Stimulated activated CD4-positive, alpha-beta T cell treated with anti-CD3 and anti-CD28 coated beads, Interleukin-1b, Interleukin-23, amount 100 ng/mL, for 48 hours (primary cell): ENCODE measurements at regions not wholly inside any gene's neighbourhood (a gene's known extent, or its start where the extent isn't known, plus 50 kb on each side); places are given as distances from the start of the nearest gene placed in this dataset.

Experiments
- DNase-seq: peaks from one replicate; pipeline ENCODE4 v3.0.0-alpha.2; 2020

DNA sequence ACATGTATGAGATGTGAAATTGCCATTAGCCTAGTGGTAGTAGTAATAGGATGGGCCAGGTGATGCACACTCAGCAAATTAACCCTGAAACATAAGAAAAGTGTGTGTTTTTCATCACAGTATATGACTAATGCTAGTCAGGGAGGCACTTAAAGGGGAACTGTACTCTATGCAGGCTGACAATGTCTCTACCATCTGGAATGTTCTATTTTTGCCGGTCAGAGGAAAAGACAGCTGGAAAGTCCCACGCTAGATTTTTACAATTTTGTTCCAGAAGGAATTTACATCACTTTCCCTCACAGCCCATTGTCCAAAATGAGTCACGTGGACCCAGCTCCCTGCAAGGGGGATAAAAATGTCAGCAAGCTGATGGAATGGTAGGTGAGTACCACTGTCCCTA lies 746.3 kb upstream of the CHAC2 start:
- DNase-seq = no peak

DNA sequence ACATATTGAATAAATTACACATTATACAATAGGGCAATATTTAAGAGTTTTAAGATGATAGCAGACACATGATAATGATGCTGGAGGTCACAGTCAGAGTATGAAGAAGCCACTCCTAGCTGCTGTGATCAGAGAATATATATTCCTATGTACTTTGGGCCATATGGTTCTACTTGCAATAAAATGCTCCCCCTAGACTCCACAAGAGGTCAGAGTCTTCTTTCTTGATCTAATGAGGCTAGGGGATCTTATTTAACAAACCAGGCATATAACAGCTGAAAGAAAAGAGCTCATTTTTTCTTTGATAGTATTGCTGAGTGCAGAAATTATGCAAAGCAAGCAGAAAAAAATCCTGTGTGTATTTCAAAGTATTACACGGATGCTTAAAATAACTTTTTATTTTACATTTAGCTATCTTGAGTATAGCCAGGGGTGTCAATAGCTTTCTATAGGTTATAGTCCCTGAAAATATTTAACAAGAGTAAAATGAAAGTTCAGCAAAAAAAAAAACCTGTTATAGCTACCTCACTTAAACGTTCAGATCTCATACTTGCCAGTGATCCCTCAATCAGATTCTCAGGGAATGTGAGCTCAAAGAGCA lies 748.7 kb upstream of the CHAC2 start:
- DNase-seq = no peak

DNA sequence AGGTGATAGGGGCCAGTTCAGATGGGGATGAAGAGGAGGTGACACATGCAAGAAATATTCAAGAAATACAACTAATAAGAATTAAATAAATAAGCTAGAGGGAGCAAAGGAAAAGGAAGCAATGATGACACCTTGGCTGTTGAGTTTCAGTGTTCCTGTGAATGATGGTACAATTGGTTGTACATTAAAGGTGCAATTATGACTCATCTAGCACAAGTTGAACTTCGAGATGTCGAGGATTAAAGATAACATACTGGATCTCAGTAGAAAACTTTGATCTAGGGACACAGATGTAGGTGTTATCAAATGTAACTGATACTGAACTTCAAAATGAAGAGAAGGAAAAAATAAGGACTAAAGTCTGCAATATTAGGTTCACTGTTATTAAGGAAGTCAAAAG lies 760.6 kb upstream of the CHAC2 start:
- no peak for DNase-seq

DNA sequence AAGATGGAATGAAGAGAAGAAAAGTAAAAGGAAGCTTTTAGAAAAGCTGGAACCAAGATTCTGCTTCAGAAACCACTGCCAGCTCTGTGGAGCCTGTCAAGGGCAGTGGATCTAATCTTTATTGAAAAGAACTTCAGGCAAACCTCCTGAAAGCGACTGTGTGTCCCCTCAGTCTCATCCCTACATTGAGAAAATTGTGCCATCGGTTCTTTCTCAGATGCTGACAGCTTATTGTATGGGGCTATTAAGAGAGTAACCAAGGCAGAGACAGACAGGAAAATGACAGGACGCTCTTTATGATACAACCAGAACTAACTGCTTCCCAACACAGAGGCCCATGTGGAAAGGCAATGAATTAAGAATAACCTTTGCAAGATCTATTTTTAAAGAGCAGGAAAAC lies 763.2 kb upstream of the CHAC2 start:
- DNase-seq = no peak

DNA sequence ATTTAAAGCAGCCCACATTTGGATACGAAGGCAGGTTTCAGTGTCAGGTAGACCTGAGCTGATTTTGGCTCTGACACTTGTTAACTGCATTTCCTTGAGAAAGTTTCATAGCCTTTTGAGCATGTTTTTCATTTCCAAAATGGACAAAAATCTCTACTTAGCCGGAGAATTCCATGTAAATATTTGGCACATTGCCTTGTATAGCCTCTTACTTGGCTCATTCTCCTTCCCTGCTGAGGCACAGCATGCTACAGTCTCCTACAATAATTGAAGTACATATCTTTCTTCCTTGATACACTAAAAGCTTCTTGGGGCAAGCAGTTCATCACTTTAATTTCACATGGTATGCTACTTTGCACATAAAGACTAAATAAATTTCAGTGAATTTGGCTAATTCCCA lies 772.2 kb upstream of the CHAC2 start:
- DNase-seq = no peak

DNA sequence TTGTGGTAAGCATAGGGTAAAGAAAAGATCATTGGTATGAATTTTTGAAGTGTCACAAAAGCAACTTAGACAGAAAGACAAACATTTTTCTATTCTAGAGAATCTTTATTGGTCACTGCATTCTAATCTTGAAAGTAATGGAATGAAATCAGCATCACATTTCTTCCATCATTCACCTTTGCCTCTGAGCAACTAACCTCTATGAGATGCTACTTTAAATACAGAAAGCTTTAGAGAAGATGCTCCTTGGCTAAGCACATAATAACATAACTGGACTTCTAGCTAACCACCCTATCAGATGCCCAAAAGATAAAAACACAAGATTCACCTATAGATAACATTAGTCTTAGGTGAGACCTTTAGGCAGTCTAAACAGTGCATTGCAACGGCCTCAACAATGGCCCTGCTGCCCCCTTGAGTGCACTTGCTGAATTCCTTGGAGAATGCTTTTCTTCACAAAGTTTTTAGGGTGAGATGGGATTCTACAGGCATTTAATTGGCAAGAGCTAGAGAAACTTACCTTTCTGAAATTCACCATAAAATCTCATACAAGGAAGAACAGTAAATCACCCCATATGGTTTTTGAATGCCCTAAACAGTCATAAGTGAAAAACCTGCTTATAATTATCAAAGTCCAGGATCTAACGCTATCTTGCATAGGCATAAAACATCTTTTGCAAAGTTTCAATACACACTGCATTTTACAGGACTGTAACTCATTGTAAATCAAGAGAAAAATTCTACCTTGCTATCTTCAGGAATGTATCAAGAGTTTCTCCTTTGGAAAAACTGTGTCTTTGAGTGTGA lies 791.3 kb upstream of the CHAC2 start:
- no peak for DNase-seq

DNA sequence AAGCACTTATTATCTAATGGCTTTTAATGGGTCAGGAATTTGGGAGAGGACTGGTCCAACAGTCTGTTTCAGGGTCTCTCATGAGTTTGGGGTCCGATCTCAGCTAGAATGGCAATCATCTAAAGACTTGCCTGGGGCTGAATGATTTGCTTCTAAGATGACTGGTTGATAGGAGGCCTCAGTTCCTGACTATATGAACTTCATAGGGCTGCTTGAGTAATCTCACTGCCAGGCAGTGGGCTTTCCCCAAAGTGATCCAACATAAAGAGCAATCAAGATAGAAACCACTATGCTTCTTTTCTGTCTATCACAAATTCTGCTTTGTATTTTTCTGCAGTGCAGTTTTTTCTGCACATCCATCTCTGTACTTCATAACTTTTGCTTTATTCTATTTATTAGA lies 793.5 kb upstream of the CHAC2 start:
- DNase-seq = no peak

DNA sequence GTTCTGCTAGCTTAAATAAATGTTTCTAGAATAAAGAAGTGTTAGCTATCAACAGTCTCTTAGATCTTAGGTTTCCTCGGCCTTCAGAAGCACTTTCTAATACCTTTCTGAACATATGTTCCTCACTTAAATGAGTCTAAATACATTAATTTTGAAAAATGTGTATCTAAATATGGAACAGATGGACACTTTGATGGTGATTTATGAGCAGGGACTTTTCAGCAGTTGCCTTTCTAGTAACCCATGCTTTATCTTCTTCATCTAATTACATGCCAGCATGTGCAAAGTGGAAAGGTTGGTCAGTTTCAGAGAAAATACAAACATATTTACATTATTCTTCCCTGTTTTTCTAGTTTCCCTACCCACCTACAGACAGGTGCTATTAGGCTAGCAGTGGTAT lies 797.0 kb upstream of the CHAC2 start:
- no peak for DNase-seq

DNA sequence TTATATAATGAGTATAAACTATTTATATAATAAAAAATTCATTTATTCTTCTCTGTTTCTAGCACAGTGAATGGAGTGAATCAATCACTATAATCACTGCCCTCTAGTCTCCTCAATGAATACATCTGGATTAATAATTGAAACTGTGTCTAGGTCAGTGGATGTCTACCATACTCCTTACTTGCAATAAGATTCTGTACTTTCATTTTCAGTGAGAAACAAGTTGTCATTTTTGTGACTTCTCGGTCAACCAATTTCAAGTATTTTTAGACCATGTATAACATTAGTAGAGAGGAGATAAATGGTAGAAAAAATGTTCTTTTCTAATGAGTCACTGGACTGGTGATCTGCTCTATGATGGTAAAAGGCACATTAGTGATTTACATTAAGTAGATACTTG lies 799.6 kb upstream of the CHAC2 start:
- no peak for DNase-seq

DNA sequence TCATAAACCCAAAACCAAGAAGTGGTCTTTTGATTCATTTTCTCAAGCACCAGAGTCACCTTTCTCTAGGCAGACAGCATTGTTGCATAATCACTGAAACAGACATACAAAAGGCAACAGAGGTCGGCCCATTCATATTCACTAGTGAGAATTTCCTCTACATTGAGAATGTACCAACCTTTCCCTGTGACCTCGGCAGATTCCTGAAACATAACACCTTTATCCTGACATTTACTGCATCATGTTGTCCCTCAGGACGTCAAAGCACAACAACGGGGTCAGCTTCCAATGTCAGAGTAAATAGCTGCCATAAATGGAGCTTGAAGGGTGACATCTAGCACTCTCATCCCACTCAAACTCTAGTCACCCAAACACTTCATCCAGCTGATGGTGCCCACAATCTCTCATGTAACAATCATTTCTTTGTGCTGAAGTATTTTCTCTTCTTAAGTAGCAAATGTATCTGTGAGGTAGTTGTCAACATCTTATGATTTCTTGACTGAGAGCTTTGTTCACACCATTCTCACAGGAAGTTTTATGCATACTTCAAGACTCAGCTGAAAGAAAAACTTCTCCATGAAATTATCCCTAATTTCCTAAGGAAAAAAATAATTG lies 802.6 kb upstream of the CHAC2 start:
- DNase-seq = no peak

DNA sequence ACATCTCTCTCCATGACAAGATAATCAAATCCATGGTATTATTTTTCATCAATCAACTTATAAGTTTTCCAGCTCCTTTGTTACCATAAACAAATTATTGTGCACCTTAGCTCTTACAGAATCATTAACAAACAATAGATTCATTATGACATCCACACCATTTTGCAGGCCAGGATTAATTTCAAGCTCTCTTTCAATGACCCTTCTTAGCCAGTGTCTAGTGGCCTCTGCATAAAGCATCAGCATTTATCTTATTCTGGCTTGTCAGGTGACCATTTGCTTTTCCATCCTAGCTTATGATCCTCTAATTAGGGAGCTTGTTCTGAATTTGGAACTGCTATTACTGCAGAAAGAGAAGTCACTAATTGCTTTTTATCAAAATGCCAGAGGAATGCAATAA lies 806.2 kb upstream of the CHAC2 start:
- no peak for DNase-seq

DNA sequence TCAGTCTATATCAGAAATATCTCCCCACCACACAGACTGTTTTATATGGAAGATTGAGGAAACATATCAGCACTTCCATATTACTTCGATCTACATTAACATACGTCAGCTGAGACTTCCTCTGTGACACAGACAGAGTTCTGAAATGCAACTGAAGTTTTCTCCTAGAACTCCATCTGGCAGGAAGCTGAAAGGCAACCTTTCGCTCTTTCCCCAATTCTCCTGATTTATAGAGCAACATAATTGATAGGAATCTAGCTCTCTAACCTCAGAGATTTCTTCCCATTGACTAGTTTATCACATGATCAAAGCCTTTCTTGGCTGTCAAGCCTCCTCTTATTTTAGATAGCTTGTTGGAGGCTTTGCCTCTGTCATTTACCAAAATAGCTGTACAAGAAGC lies 806.7 kb upstream of the CHAC2 start:
- no peak for DNase-seq

DNA sequence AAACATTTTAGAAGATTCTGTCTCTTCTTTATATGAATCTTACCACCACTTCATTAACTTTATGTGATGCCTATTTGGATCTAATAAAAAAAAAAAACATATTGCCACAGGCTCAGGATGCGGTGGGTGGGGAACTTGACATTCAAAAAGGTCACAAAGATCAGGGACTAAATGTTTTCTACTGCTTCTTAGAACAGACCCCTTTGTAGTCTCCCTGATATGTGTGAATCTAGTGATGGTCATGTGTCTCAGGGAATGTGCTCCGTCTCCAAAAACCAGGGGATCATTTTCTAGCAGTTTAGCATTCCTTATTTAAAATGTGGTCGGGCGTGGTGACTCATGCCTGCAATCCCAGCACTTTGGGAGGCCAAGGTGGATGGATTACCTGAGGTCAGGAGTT lies 807.8 kb upstream of the CHAC2 start:
- DNase-seq = no peak

DNA sequence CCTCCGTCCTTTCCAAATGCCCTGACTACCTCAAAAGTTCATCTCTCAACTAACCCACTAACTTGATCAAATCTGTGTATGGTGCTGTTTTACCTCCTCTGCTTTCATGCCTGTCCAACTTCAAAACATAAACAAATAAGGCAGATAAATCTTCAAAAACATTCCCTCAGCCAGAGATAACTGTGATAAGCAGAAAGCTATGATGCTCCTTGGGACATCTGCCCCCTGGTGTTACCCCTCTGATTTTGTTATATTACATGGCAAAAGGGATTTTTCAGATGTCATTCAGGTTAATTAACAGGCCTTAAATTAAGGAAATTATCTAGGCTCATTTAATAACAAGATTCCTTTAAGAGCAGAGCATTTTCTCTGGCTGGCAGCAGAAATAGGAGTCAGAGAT lies 810.8 kb upstream of the CHAC2 start:
- DNase-seq = no peak

DNA sequence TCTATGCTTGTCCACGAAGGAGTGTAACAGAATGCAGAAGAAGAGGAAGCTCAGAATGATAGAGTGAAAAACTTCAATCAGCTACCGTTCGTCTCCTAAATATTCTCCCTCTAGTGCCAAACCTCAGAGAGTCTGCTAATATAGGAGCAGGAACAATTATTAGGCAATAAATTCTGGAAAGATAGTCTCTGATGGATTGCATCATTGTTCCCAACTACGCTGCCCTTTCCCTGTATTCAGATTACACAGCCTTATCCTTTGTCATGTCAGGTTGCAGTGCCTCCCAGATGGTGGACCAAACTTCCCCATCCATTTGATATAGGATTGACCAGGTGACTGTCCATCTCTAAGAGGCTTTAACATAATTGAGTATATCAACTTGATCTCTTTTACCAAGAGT lies 811.5 kb upstream of the CHAC2 start:
- no peak for DNase-seq

DNA sequence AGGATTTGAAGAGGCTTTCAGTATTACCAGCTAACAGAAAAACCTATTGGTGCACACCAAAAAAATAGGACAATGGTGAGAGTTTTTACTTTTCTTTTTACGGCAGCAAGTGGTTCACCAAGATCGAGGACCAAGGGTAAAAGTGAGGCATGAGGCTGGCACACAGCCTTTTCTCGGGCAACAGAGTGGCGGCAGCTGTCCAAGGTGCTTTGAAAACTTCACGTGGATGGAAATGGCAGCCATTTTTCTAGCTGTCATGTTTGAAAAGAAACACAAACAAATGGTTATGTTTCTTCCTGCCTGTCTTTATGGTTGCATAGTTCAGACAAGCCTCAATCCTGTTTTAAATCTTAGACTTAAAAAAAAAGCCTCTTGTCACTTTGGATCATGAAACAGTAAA lies 812.5 kb upstream of the CHAC2 start:
- DNase-seq = no peak

DNA sequence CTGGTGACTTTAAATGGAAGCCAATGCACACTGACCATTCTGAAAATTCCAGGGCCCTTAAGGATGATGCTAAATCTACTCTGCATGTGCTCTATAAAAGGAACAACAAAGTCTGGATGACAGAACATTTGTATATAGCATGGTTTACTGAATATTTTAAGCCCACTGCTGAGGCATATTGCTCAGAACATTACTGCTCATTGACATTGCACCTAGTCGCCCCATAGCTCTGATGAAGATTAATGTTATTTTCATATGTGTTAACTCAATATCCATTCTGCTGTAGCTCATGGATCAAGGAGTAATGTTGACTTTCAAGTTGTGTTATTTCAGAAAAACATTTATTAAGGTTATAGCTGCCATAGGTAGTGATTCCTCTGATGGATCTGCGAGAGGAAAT lies 827.5 kb upstream of the CHAC2 start:
- DNase-seq = no peak

DNA sequence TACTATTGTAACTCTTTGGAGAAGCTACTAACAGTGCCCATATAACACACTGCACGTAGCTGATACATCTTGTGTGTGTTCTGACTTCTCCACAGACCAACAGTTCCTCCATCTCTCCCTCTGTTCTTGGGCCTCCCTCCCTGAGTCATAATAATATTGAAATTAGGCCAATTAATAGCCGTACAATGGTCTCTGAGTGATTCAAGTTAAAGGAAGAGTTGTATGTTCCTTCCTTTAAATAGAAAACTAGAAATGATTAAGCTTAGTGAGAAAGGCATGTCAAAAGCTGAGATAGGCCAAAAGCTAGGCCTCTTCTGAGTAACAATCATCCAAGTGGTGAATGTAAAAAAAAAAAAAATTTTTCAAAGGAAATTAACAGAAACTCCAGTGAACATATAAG lies 828.4 kb upstream of the CHAC2 start:
- DNase-seq = no peak

DNA sequence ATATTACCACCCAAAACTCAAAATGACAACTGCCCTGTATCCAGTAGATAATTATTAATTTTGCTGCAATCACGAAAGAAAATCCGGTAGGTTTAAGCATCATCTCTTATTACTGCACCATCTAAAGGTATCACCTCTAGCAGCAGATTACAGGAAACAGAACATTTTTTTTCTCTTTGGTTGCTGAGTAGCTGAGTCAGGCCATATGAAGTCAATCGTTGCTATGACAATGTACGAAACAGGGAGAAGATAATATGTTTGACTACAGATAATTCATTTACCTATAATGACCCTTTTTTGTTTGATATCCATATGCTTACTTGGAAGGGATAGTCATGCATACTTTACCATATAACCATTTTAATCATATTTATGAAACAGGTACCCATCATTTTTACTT lies 831.6 kb upstream of the CHAC2 start:
- no peak for DNase-seq

DNA sequence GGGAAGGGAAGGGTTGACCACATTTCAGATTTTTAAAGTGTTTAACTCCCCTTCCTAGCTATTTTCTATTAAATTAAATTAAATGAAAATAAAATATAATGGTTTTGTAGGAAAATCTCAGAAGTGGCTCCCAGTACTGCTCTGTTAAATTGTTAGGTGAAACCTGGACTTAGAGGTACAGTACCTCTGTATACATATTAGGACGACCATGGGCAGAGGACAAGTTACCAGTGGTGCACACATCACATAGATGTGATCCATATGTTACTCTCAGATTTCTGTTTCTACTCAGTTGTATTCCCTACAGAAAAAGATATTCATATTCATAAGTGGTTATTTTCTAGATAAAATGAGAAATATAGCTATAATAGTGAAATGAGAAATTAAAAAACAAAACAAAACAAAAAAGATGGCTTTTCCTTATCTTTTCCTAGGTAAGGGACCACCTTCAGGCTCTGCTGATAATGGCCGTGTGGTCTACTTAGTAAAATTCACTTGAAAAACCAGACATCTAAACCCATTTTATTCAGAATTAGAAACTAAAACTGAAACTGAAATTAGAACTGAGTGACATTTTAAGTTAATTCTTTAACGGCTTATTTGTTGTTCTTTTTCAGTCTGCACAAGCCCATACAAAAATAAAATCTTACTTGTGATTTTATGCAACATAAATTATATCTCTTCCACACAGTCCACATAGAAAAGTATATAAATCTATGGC lies 832.5 kb upstream of the CHAC2 start:
- no peak for DNase-seq

DNA sequence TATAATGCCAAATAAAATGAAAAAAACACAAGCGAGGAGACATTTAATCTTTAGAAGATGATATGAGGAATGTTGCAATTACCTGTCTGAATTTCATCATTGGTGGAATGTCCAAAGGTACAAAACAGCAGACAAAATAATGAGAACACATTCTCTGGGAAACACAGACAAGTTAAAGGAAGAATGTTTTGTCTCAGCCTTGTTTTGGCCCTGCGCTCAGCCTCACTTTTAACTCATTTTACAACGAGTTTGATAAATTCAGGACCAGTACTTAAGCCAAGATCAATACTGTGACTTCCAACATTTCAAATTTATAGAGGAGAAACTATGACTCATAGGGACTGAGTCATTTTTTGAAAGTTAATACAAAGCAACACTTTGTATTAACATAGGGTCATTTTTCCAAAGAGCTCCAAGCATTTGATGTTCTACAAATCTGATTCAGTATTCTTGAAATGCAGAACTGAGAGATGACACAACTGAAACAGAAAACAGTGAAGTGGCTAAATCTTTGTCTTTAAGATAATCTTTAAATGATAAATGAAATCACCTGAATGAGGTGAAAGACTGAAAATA lies 833.2 kb upstream of the CHAC2 start:
- DNase-seq = no peak

DNA sequence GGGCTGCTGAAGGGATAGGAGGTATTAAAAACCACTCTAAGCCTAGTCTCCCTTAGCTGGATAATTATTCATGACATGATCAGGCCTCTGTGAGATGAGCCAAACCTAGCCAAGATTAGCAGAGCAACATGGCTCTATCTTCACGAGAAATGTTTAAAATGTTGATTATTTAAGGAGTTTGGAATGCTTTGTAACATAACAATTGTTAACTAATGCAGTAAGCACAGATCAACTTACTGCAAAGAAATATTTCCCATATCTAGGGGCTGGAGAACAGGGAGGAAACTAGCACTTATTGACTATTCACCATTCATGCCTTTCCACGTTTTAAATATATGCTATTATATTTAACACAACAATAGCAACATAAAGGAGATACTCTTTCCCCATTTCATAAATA lies 833.7 kb upstream of the CHAC2 start:
- DNase-seq = no peak

DNA sequence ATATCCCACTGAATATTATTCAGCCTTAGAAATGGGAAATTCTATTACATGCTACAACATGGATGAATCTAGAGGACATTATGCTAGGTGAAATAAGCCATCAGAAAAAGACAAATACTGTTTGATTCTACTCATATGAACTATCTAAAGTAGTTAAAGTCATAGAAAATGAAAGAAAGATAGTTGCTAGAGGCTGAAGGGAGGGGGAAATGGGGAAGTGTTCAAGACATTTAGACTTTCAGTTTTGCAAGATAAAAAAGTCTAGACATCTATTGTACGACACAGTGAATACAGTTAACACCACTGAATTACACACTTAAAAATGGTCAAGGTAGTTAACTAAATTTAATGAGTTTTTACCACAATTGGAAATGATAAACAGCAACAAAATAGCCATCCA lies 835.9 kb upstream of the CHAC2 start:
- DNase-seq = no peak

DNA sequence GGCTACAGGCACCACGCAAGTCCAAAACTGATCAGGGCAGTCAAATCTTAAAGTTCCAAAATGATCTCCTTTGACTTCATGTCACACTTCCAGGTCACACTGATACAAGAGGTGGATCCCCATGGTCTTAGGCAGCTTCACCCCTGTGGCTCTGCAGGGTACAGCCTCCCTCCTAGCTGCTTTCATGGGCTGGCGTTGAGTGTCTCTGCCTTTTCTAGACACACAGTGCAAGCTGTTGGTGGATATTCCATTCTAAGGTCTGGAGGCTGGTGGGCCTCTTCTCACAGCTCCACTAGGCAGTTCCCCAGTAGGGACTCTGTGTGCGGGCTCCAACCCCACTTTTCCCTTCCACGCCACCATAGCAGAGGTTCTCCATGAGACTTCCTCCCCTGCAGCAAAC lies 838.2 kb upstream of the CHAC2 start:
- no peak for DNase-seq
